D721Med (cell line): ENCODE measurements at regions not wholly inside any gene's neighbourhood (a gene's known extent, or its start where the extent isn't known, plus 50 kb on each side); places are given as distances from the start of the nearest gene placed in this dataset.
"Not testable (repeated sequence)": the region's sequence is repeated elsewhere in the genome, so short reads cannot be mapped to it uniquely, and the experiment has no call there.

Source experiments
- DNase-seq: peaks from one replicate; pipeline ENCODE4 v3.0.0; 2011; ENCODE audit warnings: low spot score; ENCODE audit not compliant: insufficient read length
- FAIRE-seq: peaks from 2 replicates; lab custom pipeline; 2011; peaks lifted over from hg19 to GRCh38; lab: Jason Lieb, UNC
- CTCF ChIP-seq: IDR thresholded peaks from 2 replicates; pipeline ENCODE4 v1.5.1; 2012; ENCODE audit warnings: mild to moderate bottlenecking, control low read depth; ENCODE audit not compliant: insufficient read depth; ENCODE audit errors: missing control alignments

- FAIRE-seq, result no peak
- DNase-seq, result no peak
- no peak for TF ChIP-seq CTCF
Observed at GRCh38 chr6:137811916-137812553, 55.0 kb upstream of the TNFAIP3 start.

DNA sequence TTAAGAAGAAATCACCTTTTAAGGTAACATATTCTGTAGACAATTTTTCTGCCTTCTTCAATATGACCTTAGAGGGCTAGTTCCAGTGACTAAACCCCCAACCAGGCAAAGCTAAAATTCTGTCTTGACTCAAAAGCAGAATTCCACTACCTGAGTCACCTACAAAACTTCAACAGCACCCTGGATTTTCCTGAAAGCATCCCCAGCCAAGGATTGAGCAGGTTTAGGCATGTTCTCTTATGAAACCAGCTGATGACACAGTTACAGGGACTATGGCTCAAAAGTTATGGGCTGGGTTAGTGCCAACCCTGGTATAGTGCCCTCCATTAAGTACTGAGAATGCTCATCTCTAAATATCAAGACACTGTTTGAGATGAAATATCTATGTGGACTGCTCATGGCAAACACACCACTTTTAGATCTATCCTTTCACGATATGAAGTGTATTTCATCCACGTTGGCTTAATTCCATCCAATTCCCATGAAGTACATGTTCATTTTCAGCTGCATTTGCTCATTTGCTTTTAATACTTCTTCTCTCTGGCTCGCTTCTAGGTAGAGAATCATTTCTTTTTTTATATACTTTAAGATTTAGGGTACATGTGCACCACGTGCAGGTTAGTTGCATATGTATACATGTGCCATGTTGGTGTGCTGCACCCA lies 53.6 kb upstream of the TNFAIP3 start:
- no peak for TF ChIP-seq CTCF
- no peak for FAIRE-seq
- no peak for DNase-seq

DNA sequence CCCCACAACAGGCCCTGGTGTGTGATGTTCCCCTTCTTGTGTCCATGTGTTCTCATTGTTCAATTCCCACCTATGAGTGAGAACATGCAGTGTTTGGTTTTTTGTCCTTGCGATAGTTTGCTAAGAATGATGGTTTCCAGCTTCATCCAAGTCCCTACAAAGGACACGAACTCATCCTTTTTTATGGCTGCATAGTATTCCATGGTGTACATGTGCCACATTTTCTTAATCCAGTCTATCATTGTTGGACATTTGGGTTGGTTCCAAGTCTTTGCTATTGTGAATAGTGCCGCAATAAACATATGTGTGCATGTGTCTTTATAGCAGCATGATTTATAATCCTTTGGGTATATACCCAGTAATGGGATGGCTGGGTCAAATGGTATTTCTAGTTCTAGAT lies 53.0 kb upstream of the TNFAIP3 start:
- DNase-seq, FAIRE-seq: not testable (repeated sequence)

GRCh38 chr6:137815692-137816091 lies 51.4 kb upstream of the TNFAIP3 start:
- TF ChIP-seq CTCF, result no peak
- DNase-seq (no peak), FAIRE-seq (no peak)

- no peak for TF ChIP-seq CTCF
- DNase-seq (no peak), FAIRE-seq (no peak)
Observed at GRCh38 chr6:137816133-137816579, 50.9 kb upstream of the TNFAIP3 start.

DNA sequence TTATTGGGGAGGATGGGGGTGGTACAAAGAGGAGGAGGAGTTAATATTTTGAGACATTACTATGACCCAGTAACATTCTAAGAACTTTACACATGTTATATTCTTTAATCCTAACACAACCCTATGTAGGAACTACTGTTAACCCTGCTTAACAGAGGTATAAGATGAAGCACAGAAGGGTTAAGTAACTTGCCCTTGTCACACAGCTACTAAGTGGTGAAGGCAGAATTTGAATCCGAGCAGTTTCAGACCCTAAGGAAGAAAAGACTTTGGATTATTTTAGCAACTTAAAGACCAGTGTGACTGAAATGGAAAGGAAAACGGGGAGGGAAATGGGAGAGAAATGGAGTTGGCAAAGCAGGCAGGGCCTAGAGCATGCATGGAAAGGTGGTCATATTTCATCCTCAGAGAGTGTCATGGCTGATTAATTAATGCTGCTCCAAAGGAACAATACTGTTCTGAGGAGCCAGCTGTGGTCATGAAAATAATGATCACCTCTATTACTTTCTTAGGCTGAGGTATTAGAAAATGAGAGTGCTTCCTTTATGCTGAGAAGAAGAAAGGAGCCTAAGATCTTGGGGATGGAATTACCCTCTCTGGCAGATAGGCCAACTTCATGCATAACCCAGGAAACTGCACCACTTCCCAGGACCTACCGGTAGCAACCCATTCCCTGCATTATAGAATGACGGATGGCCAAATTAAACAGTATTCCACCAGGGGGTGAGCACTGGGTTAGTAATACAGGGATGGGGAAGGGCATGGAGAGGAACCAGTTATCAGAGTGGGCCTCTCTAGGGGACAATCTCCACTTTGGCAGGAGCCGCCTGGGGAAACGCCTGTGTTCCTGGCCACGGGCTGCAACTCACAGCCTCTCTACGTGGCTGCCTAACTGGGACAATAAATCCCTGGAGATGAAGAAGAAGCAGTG lies 50.1 kb upstream of the TNFAIP3 start:
- no peak for DNase-seq
- no peak for TF ChIP-seq CTCF
- FAIRE-seq, result no peak
